GM11168 (cell line): ENCODE measurements at regions not wholly inside any gene's neighbourhood (a gene's known extent, or its start where the extent isn't known, plus 50 kb on each side); places are given as distances from the start of the nearest gene placed in this dataset.
"Not testable (repeated sequence)": the region's sequence is repeated elsewhere in the genome, so short reads cannot be mapped to it uniquely, and the experiment has no call there.

Source experiments
- in situ Hi-C: fragments of 300-500 bp; cut with MboI; formaldehyde crosslinking; loops from one replicate; pipeline ENCODE4 v1.12.0; 2022; ENCODE audit warnings: low sequenced_read_pairs; ENCODE audit not compliant: unreplicated experiment

DNA sequence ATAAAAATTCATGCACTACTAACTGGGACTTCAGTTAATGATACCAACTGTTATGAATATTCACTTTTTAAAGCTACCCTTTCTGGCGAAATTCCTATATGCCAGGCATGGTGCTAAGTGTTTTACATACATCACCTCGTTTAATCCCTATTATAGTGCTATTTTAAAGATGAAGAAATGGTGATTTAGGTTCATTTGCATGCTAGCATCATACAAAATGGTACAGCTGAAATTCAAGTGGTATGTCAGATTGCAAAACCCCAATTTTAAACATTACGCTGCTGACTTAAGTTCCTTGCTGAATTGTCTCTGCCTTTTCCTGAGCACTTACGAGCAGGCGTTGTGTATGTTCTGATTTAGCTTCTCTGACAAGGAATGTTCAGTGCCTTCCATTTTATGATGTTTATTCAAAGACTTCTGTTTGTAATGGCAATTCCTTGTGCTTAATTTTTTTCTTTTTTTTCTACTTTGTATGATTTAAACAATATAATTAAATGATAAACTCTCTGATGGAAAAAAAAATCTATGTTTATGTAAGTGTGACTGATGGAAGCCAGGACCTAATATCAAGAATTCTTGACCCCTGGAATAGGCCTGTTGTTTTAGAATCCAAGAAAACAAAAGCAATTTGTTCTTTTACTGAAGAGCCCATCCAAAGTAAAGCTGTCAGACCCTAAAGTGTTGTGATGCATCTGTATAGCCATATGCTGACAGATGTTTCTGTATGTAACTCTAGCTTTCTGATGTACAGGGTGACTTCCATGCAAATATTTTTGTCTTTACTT is 148.1 kb downstream of the PCDH7 start:
- in situ Hi-C loops: no loop called here

DNA sequence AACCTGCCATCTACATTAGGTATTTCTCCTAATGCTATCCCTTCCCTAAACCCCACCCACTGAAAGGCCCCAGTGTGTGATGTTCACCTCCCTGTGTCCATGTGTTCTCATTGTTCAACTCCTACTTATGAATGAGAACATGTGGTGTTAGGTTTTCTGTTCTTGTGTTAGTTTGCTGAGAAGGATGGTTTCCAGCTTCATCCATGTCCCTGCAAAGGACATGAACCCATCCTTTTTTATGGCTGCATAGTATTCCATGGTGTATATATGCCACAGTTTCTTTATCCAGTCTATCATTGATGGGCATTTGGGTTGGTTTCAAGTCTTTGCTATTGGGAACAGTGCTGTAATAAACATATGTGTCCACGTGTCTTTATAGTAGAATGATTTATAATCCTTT is 149.2 kb downstream of the PCDH7 start:
- in situ Hi-C loops: not testable (repeated sequence)

- in situ Hi-C loops: no loop called here
These were observed 150.3 kb downstream of the PCDH7 start for GRCh38 chr4:30870513-30870912.

- in situ Hi-C loops: no loop called here
These were observed 155.6 kb downstream of the PCDH7 start for GRCh38 chr4:30875658-30876269.

DNA sequence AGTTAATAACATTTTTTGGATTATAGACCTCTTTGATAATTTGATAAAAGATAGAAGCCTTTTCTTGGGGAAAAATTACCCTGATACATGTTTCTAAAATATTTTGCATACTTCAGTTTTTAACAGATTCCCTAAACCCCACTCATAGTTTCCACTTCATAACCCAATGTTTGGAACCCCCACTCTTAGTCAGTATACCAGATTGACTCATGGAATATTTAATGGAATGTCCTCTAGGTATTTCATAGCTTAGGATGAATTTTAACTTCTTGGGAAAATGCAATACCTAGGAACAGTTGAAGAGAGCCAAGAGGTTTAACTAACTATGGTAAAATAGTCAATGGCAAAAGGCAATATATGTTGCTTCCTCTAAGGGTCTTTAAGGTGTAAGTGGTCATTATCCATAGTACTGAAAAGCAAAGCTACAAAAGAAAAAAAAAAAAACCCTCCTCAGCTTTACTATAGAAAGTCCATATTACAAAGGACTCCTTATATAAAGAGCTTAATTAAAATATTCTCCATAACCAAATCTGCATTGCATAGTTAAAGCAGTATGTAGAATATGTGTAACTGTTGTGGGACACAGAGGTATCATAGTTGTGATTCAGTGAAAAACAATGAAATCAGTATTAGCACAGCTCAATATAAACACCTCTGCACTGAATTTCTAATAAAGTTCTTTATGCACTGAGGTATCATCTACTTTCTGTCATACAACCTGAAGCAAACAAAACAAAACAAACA is 159.9 kb downstream of the PCDH7 start:
- in situ Hi-C loops: no loop called here

DNA sequence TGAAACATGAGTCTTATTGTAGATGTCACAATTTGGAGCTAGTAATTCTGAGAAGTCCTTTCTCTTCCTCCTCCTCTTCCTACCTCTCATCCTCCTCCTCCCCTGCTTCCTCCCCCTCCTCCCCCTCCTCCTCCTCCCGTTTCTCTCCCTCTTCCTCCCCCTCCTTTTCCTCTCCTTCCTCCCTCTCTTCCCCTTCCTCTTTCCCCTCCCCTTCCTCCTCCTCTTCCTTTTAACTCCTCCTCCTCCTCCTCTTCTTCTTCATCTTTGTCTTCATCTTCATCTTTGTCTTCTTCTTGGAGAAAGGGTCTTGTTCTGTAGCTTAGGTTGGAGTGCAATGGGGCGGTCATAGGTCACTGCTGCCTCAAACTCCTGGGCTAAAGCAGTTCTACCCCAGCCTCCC is 161.8 kb downstream of the PCDH7 start:
- in situ Hi-C loops: no loop called here

DNA sequence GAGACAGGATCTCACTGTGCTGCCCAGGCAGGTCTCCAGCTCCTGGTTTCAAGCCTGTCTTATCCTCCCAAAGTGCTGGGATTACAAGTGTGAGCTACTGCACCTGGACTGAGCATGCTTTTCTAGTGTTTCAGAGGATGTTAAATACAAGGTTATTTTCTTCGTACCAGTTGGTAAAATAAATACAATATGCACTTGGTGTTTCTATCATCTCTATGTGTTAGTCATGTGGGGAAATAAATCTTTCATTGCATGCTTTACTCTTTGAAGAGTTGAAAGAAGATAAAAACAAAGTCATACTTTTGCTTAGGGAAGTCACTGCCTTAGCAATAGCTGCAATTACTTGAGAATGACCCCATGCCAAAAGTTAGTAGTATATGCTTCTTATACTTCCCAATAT is 162.3 kb downstream of the PCDH7 start:
- in situ Hi-C loops: no loop called here

DNA sequence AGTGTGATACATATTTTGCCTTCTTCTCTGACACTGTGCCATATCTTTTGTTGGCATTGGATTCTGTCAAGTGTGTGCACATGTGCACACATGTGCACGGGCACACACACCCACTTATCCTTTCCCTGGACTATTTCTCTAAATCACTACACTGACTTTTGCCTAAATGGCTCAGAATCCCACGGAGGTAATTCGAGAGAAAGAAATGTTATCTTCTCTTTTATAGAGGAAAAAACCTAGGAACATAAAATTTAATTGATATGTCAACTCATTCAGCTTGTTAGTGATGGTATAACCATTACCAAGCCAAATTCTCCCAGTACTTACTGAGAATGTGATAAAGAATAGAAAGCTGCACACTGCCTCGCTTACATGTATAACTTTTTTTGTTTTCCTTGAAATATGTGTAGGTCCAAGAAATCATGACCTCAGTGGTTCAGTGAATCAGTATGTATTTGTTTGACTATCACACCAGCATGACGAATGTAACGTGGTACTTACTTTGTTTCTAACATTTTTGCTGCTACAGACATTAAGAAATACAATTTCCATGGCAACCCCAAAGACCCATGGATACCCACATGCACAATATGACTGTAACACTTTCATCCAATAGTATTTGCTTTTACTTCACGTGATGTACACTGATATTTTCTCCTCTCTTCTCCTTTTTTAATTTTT is 163.0 kb downstream of the PCDH7 start:
- in situ Hi-C loops: no loop called here

DNA sequence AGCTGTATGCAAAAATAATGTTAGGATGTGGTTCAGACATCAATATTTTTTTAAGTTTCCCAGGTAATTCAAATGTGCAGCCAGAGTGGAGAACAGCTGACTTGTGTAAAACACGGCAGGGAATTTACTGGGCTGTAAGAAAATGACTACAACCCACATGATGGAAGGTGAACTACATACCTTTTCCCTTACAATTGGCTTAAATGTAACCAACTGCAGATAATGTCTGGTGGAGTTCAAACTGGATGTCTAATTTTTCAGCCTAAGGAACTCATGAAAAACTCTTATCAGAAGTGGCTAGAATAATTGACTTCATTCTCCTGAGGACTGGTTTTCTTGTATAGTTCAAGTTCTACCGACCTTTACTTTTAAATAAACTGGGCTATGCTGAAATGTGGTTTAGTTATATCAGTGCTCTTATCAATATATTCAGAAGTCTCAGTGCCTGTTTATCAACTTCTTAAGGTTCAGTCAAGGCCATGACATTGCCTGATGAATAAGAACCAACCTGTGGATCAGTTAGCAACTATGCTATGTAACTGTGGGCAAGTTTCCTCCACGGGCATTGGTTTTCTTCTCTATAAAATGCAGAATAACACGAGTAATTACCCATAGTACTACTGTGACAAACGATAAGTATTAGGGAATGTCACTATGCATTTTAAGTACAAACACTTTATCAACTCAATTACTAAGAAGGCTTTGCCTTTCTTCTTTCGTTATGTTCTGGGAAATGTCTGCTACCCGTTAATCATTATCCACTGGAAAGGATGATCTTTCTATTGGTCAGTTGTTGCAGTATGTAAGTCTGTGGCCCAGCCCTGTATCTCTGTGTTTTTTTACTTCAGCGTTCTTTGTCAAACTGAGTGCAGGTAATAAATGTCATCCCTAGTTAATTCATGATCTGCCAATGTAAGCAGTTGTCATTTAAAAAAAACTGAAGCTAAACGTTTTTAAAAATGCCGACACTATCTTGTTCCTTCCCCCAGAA is 181.6 kb downstream of the PCDH7 start:
- in situ Hi-C loops: no loop called here

GRCh38 chr4:30903502-30904214 is 183.5 kb downstream of the PCDH7 start:
- in situ Hi-C loops: no loop called here

DNA sequence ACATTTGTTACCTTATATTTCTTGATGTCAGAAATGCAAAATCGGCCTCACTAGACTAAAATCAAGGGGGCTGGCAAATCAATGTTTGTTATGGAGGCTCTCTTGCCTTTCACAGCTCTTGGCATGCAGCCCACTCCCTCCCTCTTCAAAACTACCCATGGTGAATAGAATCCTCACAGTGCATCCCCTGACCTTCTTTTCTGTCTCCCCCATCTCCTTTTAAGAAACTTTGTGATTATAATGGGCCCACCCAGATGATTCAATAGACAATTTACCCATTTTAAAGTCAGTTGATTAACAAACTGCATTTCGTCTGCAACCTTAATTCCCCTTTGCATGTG is 184.0 kb downstream of the PCDH7 start:
- in situ Hi-C loops: no loop called here

- in situ Hi-C loops: no loop called here
These were observed 184.4 kb downstream of the PCDH7 start for GRCh38 chr4:30904588-30904987.

- in situ Hi-C loops: no loop called here
These were observed 192.0 kb downstream of the PCDH7 start for GRCh38 chr4:30912098-30912714.

- in situ Hi-C loops: no loop called here
These were observed 196.4 kb downstream of the PCDH7 start for GRCh38 chr4:30916337-30917274.

DNA sequence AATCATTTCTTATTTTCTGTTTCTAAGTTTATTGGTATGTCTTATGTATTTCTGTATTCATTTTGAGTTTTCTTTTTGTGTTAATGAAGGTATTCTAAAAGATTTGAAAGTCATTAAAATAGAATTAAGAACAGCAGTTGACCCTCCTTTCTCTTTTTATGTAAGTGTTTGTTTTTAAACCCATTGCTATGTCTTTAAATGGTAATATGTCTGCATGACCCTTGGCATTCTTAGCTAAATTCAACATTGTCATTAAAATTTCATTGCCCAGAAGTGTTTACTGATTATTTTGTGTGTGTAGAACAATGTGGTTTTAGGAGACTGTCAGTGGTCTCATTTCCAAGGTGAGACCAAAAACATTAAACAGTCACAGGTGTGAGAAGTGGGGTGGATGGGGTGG is 197.8 kb downstream of the PCDH7 start:
- in situ Hi-C loops: no loop called here

DNA sequence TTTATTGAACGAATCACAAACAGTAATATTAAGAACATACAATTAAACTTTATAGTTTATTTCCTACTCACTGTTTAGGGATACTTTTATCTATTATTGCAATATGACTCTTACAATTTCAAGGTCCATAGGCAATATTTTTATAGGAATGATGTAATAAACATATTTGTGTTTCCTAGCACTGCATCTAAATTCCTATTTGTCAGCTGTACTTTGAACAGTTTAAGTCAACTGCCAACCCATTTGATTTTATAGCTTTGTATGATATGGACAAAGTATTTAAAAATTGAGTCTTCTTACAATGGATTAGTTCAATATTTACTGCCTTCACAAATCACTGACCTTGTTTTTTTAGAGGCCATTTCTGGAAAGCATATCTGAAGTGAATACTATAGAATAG is 199.3 kb downstream of the PCDH7 start:
- in situ Hi-C loops: no loop called here

- in situ Hi-C loops: no loop called here
These were observed 199.9 kb downstream of the PCDH7 start for GRCh38 chr4:30920043-30920442.

GRCh38 chr4:30922625-30923024 is 202.5 kb downstream of the PCDH7 start:
- in situ Hi-C loops: no loop called here
